Naive thymus-derived CD8-positive, alpha-beta T cell (primary cell): ENCODE measurements at regions not wholly inside any gene's neighbourhood (a gene's known extent, or its start where the extent isn't known, plus 50 kb on each side); places are given as distances from the start of the nearest gene placed in this dataset.

Source experiments
- ATAC-seq, 2 donors: fragments of 150-1000 bp; cut with Tn5 transposase in 1 of 2; sonication (Bioruptor Pico), chemical (Tn5 transposase) in 1 of 2; 1 replicate in 1 of 2; 2 replicates in 1 of 2; pipeline ENCODE4 v1.10.0; 2021; ENCODE audit warnings: mild to moderate bottlenecking in 2 of 2, moderate library complexity in 2 of 2
- POLR2A ChIA-PET: fragments of 350-600 bp; sonication (Branson Sonifier 250); formaldehyde crosslinking; loops from one replicate; lab custom pipeline; 2021; ENCODE audit warnings: antibody characterized with exemption; lab: Charles Lee
- DNase-seq, 10 donors: peaks; one replicate each; pipeline versions ENCODE4 v3.0.0 to v3.0.0-alpha.2; 2020 to 2022
- H3K27ac Mint-ChIP-seq, 10 donors: one replicate each; pipeline ENCODE4 v1.8.0; 2020 to 2022; ENCODE audit warnings: mild to moderate bottlenecking in 10 of 10, mixed read lengths in 10 of 10, moderate library complexity in 4 of 10, inconsistent platforms in 1 of 10
- H3K27me3 Mint-ChIP-seq, 5 donors: one replicate each; pipeline ENCODE4 v1.8.0; 2021 to 2022; ENCODE audit warnings: mixed read lengths in 5 of 5
- H3K36me3 Mint-ChIP-seq, 3 donors: one replicate each; pipeline ENCODE4 v1.8.0; 2020 to 2022; ENCODE audit warnings: mixed read lengths in 3 of 3, mild to moderate bottlenecking in 2 of 3, inconsistent platforms in 1 of 3
- H3K4me1 Mint-ChIP-seq, 4 donors: one replicate each; pipeline ENCODE4 v1.8.0; 2021 to 2022; ENCODE audit warnings: mixed read lengths in 4 of 4
- H3K4me3 Mint-ChIP-seq, 10 donors: one replicate each; pipeline ENCODE4 v1.8.0; 2020 to 2022; ENCODE audit warnings: mild to moderate bottlenecking in 10 of 10, mixed read lengths in 10 of 10, moderate library complexity in 6 of 10, inconsistent platforms in 1 of 10
- H3K9me3 Mint-ChIP-seq, 9 donors: one replicate each; pipeline ENCODE4 v1.8.0; 2020 to 2022; ENCODE audit warnings: mixed read lengths in 9 of 9, mild to moderate bottlenecking in 3 of 9, inconsistent platforms in 1 of 9, moderate library complexity in 1 of 9

GRCh38 chr9:99373912-99374311, 151.8 kb downstream of the SEC61B start:
- no peak overlapping the region for H3K4me3 Mint-ChIP-seq
- H3K36me3 Mint-ChIP-seq = no peaks in the 10 kb centered on the region
- DNase-seq = no peak
- ATAC-seq = no peak
- peaks cover 13 to 36% (median 30%) of the 10 kb centered on the region in 5 donors for H3K27me3 Mint-ChIP-seq
- POLR2A ChIA-PET = no interaction called here
- H3K4me1 Mint-ChIP-seq = peaks cover 0 to 8% (median 5%) of the 10 kb centered on the region in 4 donors
- no peak overlapping the region for H3K27ac Mint-ChIP-seq
- H3K9me3 Mint-ChIP-seq = no peaks in the 10 kb centered on the region

GRCh38 chr9:99374793-99375192, 152.7 kb downstream of the SEC61B start:
- H3K36me3 Mint-ChIP-seq = no peaks in the 10 kb centered on the region
- POLR2A ChIA-PET = no interaction called here
- H3K27ac Mint-ChIP-seq = no peak overlapping the region
- no peaks in the 10 kb centered on the region for H3K9me3 Mint-ChIP-seq
- peaks cover 9 to 28% (median 24%) of the 10 kb centered on the region in 5 donors for H3K27me3 Mint-ChIP-seq
- DNase-seq (no peak), ATAC-seq (no peak)
- peaks cover 0 to 2% (median 0%) of the 10 kb centered on the region in 4 donors for H3K4me1 Mint-ChIP-seq
- no peak overlapping the region for H3K4me3 Mint-ChIP-seq

GRCh38 chr9:99375481-99375880, 153.4 kb downstream of the SEC61B start:
- POLR2A ChIA-PET = no interaction called here
- no peaks in the 10 kb centered on the region for H3K36me3 Mint-ChIP-seq
- H3K9me3 Mint-ChIP-seq = no peaks in the 10 kb centered on the region
- ATAC-seq (no peak), DNase-seq (no peak)
- H3K27ac Mint-ChIP-seq = no peak overlapping the region
- peaks cover 5 to 21% (median 18%) of the 10 kb centered on the region in 5 donors for H3K27me3 Mint-ChIP-seq
- H3K4me3 Mint-ChIP-seq = no peak overlapping the region
- H3K4me1 Mint-ChIP-seq = no peaks in the 10 kb centered on the region

GRCh38 chr9:99377790-99378775, 156.0 kb downstream of the SEC61B start:
- Mint-ChIP-seq H3K27ac (no peak overlapping the region), H3K9me3 (no peaks in the 10 kb centered on the region), H3K36me3 (no peaks in the 10 kb centered on the region), H3K4me1 (no peaks in the 10 kb centered on the region), H3K4me3 (no peak overlapping the region), H3K27me3 (peaks cover 3 to 28% (median 10%) of the 10 kb centered on the region in 5 donors)
- no peak for DNase-seq
- no peak for ATAC-seq
- POLR2A ChIA-PET = no interaction called here

- Mint-ChIP-seq H3K4me3 (no peak overlapping the region), H3K27ac (no peak overlapping the region), H3K4me1 (no peaks in the 10 kb centered on the region), H3K36me3 (no peaks in the 10 kb centered on the region), H3K9me3 (no peaks in the 10 kb centered on the region), H3K27me3 (peaks cover 1 to 26% (median 5%) of the 10 kb centered on the region in 5 donors)
- ATAC-seq = no peak
- POLR2A ChIA-PET = no interaction called here
- DNase-seq = no peak
These were observed 161.5 kb downstream of the SEC61B start for GRCh38 chr9:99383536-99383935.

GRCh38 chr9:99385215-99385614, 163.1 kb downstream of the SEC61B start:
- peaks cover 1 to 22% (median 5%) of the 10 kb centered on the region in 5 donors for H3K27me3 Mint-ChIP-seq
- DNase-seq = no peak
- no peak for ATAC-seq
- H3K4me3 Mint-ChIP-seq = no peak overlapping the region
- H3K9me3 Mint-ChIP-seq = no peaks in the 10 kb centered on the region
- no peak overlapping the region for H3K27ac Mint-ChIP-seq
- no peaks in the 10 kb centered on the region for H3K4me1 Mint-ChIP-seq
- no peaks in the 10 kb centered on the region for H3K36me3 Mint-ChIP-seq
- POLR2A ChIA-PET = no interaction called here

GRCh38 chr9:99385814-99386279, 163.8 kb downstream of the SEC61B start:
- Mint-ChIP-seq H3K9me3 (no peaks in the 10 kb centered on the region), H3K4me1 (no peaks in the 10 kb centered on the region), H3K27me3 (peaks cover 1 to 19% (median 5%) of the 10 kb centered on the region in 5 donors), H3K4me3 (no peak overlapping the region), H3K36me3 (no peaks in the 10 kb centered on the region), H3K27ac (no peak overlapping the region)
- DNase-seq (no peak), ATAC-seq (no peak)
- POLR2A ChIA-PET = no interaction called here

GRCh38 chr9:99387431-99387830, 165.3 kb downstream of the SEC61B start:
- DNase-seq (no peak), ATAC-seq (no peak)
- Mint-ChIP-seq H3K27ac (no peak overlapping the region), H3K4me3 (no peak overlapping the region), H3K4me1 (no peaks in the 10 kb centered on the region), H3K27me3 (peaks cover 1 to 19% (median 5%) of the 10 kb centered on the region in 5 donors), H3K9me3 (no peaks in the 10 kb centered on the region), H3K36me3 (no peaks in the 10 kb centered on the region)
- POLR2A ChIA-PET = no interaction called here

GRCh38 chr9:99389087-99390033, 167.3 kb downstream of the SEC61B start:
- DNase-seq (no peak), ATAC-seq (no peak)
- Mint-ChIP-seq H3K27me3 (peaks cover 0 to 10% (median 1%) of the 10 kb centered on the region in 5 donors), H3K9me3 (no peaks in the 10 kb centered on the region), H3K4me3 (no peak overlapping the region), H3K36me3 (no peaks in the 10 kb centered on the region), H3K27ac (no peak overlapping the region), H3K4me1 (no peaks in the 10 kb centered on the region)
- POLR2A ChIA-PET = no interaction called here

- H3K4me1 Mint-ChIP-seq = no peaks in the 10 kb centered on the region
- POLR2A ChIA-PET = no interaction called here
- DNase-seq (no peak), ATAC-seq (no peak)
- H3K4me3 Mint-ChIP-seq = no peak overlapping the region
- H3K36me3 Mint-ChIP-seq = no peaks in the 10 kb centered on the region
- no peaks in the 10 kb centered on the region for H3K9me3 Mint-ChIP-seq
- peaks cover 0 to 5% (median 0%) of the 10 kb centered on the region in 5 donors for H3K27me3 Mint-ChIP-seq
- H3K27ac Mint-ChIP-seq = no peak overlapping the region
These were observed 170.0 kb downstream of the SEC61B start for GRCh38 chr9:99391937-99392594.

GRCh38 chr9:99392986-99393385, 170.9 kb downstream of the SEC61B start:
- Mint-ChIP-seq H3K4me1 (no peaks in the 10 kb centered on the region), H3K27me3 (peaks cover 0 to 5% (median 0%) of the 10 kb centered on the region in 5 donors), H3K4me3 (no peak overlapping the region), H3K27ac (no peak overlapping the region), H3K9me3 (no peaks in the 10 kb centered on the region), H3K36me3 (no peaks in the 10 kb centered on the region)
- ATAC-seq (no peak), DNase-seq (no peak)
- POLR2A ChIA-PET = no interaction called here

- no peaks in the 10 kb centered on the region for H3K9me3 Mint-ChIP-seq
- no peak overlapping the region for H3K4me3 Mint-ChIP-seq
- POLR2A ChIA-PET = no interaction called here
- H3K27me3 Mint-ChIP-seq = peaks cover 0 to 5% (median 0%) of the 10 kb centered on the region in 5 donors
- no peak for DNase-seq
- ATAC-seq = no peak
- H3K4me1 Mint-ChIP-seq = no peaks in the 10 kb centered on the region
- H3K36me3 Mint-ChIP-seq = no peaks in the 10 kb centered on the region
- H3K27ac Mint-ChIP-seq = no peak overlapping the region
These were observed 171.9 kb downstream of the SEC61B start for GRCh38 chr9:99393993-99394392.
